ENCODE measurements at regions not wholly inside any gene's neighbourhood (a gene's known extent, or its start where the extent isn't known, plus 50 kb on each side); places are given as distances from the start of the nearest gene placed in this dataset.

- Histone ChIP-seq H3K27me3 (no peaks in the 10 kb centered on the region), H3K27ac (no peak overlapping the region), H3K4me3 (no peak overlapping the region), H3K36me3 (no peaks in the 10 kb centered on the region), H3K9me3 (no peaks in the 10 kb centered on the region), H3K4me1 (no peaks in the 10 kb centered on the region)
- no peak for DNase-seq
- intact Hi-C loops (cut with DNase I; ENCODE audit: low total_unique reads), result no loop called here
- TF ChIP-seq CTCF (IDR thresholded peaks at IDR 0.05) (no peak), POLR2A (IDR thresholded peaks at IDR 0.05) (no peak)
Measured at GRCh38 chr11:131138731-131139130, 222.5 kb upstream of the SNX19 start.

- intact Hi-C loops (cut with DNase I; ENCODE audit: low total_unique reads), result no loop called here
- H3K4me1 ChIP-seq, result no peaks in the 10 kb centered on the region
- H3K27me3 ChIP-seq, result no peaks in the 10 kb centered on the region
- H3K9me3 ChIP-seq, result no peaks in the 10 kb centered on the region
- TF ChIP-seq POLR2A (IDR thresholded peaks at IDR 0.05) (no peak), CTCF (IDR thresholded peaks at IDR 0.05) (no peak)
- no peak overlapping the region for H3K27ac ChIP-seq
- H3K4me3 ChIP-seq, result no peak overlapping the region
- no peaks in the 10 kb centered on the region for H3K36me3 ChIP-seq
- no peak for DNase-seq
Measured at GRCh38 chr11:131145791-131146190, 224.6 kb upstream of the NTM start.

GRCh38 chr11:131146827-131147490 lies 223.5 kb upstream of the NTM start:
- no peak overlapping the region for H3K27ac ChIP-seq
- H3K4me1 ChIP-seq, result no peaks in the 10 kb centered on the region
- no peaks in the 10 kb centered on the region for H3K36me3 ChIP-seq
- intact Hi-C loops (cut with DNase I; ENCODE audit: low total_unique reads), result no loop called here
- no peaks in the 10 kb centered on the region for H3K27me3 ChIP-seq
- TF ChIP-seq POLR2A (IDR thresholded peaks at IDR 0.05), result no peak
- TF ChIP-seq CTCF (IDR thresholded peaks at IDR 0.05), result no peak
- no peaks in the 10 kb centered on the region for H3K9me3 ChIP-seq
- H3K4me3 ChIP-seq, result no peak overlapping the region
- no peak for DNase-seq

- Histone ChIP-seq H3K4me1 (no peaks in the 10 kb centered on the region), H3K9me3 (no peaks in the 10 kb centered on the region), H3K27ac (no peak overlapping the region), H3K4me3 (no peak overlapping the region), H3K36me3 (no peaks in the 10 kb centered on the region), H3K27me3 (no peaks in the 10 kb centered on the region)
- TF ChIP-seq POLR2A (IDR thresholded peaks at IDR 0.05) (no peak), CTCF (IDR thresholded peaks at IDR 0.05) (no peak)
- DNase-seq, result no peak
- intact Hi-C loops (cut with DNase I; ENCODE audit: low total_unique reads), result no loop called here
Measured at GRCh38 chr11:131154351-131154750, 216.1 kb upstream of the NTM start.

- H3K36me3 ChIP-seq, result no peaks in the 10 kb centered on the region
- DNase-seq, result no peak
- H3K9me3 ChIP-seq, result no peaks in the 10 kb centered on the region
- H3K27me3 ChIP-seq, result no peaks in the 10 kb centered on the region
- TF ChIP-seq POLR2A (IDR thresholded peaks at IDR 0.05) (no peak), CTCF (IDR thresholded peaks at IDR 0.05) (no peak)
- no peak overlapping the region for H3K4me3 ChIP-seq
- intact Hi-C loops (cut with DNase I; ENCODE audit: low total_unique reads), result no loop called here
- H3K27ac ChIP-seq, result no peak overlapping the region
- no peaks in the 10 kb centered on the region for H3K4me1 ChIP-seq
Measured at GRCh38 chr11:131157678-131158077, 212.7 kb upstream of the NTM start.
